ENCODE measurements at regions not wholly inside any gene's neighbourhood (a gene's known extent, or its start where the extent isn't known, plus 50 kb on each side); places are given as distances from the start of the nearest gene placed in this dataset.

- H3K27me3 ChIP-seq: no peaks in the 10 kb centered on the region
- TF ChIP-seq CTCF (IDR thresholded peaks at IDR 0.05) (no peak), POLR2A (IDR thresholded peaks at IDR 0.05) (no peak), POLR2AphosphoS5 (IDR thresholded peaks at IDR 0.05) (no peak), EP300 (IDR thresholded peaks at IDR 0.05; ENCODE audit: low read depth) (no peak)
- WGBS, 2 donors (ENCODE audit: low coverage in 1 of 2): 51 to 67% methylated on average over 3 of the region's 3 CpGs
- no peak for DNase-seq
- in situ Hi-C loops (cut with MboI; ENCODE audit: low pct_ligation_motif_present in 1 of 4, low pct_unique_long_range_greater_than_20kb in 1 of 4, low sequenced_read_pairs in 3 of 4): no loop called here
- no peaks in the 10 kb centered on the region for H3K36me3 ChIP-seq
- H3K27ac ChIP-seq: no peak overlapping the region
- no peak overlapping the region for H3K4me3 ChIP-seq
- H3K9me3 ChIP-seq: no peaks in the 10 kb centered on the region
- no peaks in the 10 kb centered on the region for H3K4me1 ChIP-seq
- intact Hi-C loops (cut with DNase I; ENCODE audit: low total_unique reads): no loop called here
Observed at GRCh38 chr11:95605271-95605940, 184.2 kb downstream of the FAM76B start.

DNA sequence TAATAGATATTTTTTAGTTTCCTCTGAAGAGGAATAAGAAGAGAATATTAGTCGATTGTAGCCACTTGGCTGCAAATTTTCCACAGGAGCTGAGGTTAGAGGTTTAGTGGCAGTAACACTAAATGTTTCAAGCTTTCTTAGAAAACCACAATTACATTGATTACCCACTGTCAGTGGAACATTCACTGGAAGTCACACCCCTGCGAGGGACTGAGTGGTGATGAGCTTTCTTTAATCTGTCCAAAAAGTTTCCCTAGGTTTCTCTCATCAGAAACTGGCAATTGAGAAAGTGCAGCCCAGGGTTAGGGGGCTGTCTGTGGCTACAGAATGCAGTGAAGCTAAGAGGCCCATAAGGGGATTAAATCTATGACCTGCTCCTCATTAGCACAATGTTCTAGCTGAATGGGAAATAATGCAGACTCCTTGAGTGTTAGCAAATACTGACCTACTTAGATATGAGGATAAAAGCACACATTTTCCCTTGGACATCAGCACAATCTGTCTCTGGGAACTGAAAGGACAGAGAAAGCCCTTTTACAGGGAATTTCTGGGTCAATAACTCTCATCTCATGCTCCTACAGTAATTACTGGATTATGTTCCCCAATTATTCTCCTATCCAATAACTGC is 189.5 kb downstream of the FAM76B start:
- intact Hi-C loops (cut with DNase I; ENCODE audit: low total_unique reads) (no loop called here), in situ Hi-C loops (cut with MboI; ENCODE audit: low pct_ligation_motif_present in 1 of 4, low pct_unique_long_range_greater_than_20kb in 1 of 4, low sequenced_read_pairs in 3 of 4) (no loop called here)
- 67 to 82% methylated on average over 1 to 2 of the region's 2 CpGs for WGBS, 2 donors (ENCODE audit: low coverage in 1 of 2)
- DNase-seq: no peak
- Histone ChIP-seq H3K4me1 (no peaks in the 10 kb centered on the region), H3K9me3 (no peaks in the 10 kb centered on the region), H3K27me3 (no peaks in the 10 kb centered on the region), H3K27ac (no peak overlapping the region), H3K4me3 (no peak overlapping the region), H3K36me3 (no peaks in the 10 kb centered on the region)
- no peak for TF ChIP-seq POLR2AphosphoS5 (IDR thresholded peaks at IDR 0.05)
- TF ChIP-seq EP300 (IDR thresholded peaks at IDR 0.05; ENCODE audit: low read depth): no peak
- TF ChIP-seq POLR2A (IDR thresholded peaks at IDR 0.05): no peak
- TF ChIP-seq CTCF (IDR thresholded peaks at IDR 0.05): no peak

DNA sequence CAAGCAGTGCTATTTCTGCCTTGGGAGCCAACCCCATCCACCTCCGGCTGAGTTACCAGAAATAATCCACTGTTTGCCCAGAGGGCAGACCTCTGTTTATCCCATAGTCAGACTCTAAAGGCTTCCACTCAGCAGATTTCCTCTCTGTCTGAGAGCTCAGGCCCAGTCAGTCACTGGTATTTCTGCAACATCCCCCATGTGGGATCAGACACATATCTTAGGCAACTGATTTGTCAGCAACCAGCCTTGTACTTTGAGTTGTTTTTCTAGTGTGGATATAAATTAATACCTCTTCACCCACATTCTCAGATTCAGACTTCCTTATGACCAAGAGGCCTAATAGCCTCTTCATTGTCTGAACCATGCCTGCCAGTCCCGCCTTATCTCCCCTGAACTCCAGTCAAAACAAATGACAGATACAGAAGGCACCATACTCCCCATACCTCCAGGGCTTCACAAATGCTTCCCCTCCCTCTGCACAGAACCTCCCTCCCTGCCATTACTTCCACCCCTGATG is 193.6 kb downstream of the FAM76B start:
- Histone ChIP-seq H3K4me3 (no peak overlapping the region), H3K4me1 (no peaks in the 10 kb centered on the region), H3K36me3 (no peaks in the 10 kb centered on the region), H3K9me3 (no peaks in the 10 kb centered on the region), H3K27ac (no peak overlapping the region), H3K27me3 (no peaks in the 10 kb centered on the region)
- intact Hi-C loops (cut with DNase I; ENCODE audit: low total_unique reads): no loop called here
- WGBS, 2 donors (ENCODE audit: low coverage in 1 of 2): 81 to 86% methylated on average over 2 of the region's 2 CpGs
- DNase-seq: no peak
- in situ Hi-C loops (cut with MboI; ENCODE audit: low pct_ligation_motif_present in 1 of 4, low pct_unique_long_range_greater_than_20kb in 1 of 4, low sequenced_read_pairs in 3 of 4): no loop called here
- TF ChIP-seq POLR2AphosphoS5 (IDR thresholded peaks at IDR 0.05) (no peak), EP300 (IDR thresholded peaks at IDR 0.05; ENCODE audit: low read depth) (no peak), POLR2A (IDR thresholded peaks at IDR 0.05) (no peak), CTCF (IDR thresholded peaks at IDR 0.05) (no peak)

GRCh38 chr11:95595541-95595940 is 194.0 kb downstream of the FAM76B start:
- no peak overlapping the region for H3K4me3 ChIP-seq
- no peaks in the 10 kb centered on the region for H3K4me1 ChIP-seq
- no peak overlapping the region for H3K27ac ChIP-seq
- DNase-seq: no peak
- H3K27me3 ChIP-seq: no peaks in the 10 kb centered on the region
- WGBS, 2 donors (ENCODE audit: low coverage in 1 of 2): 88 to 94% methylated on average over 3 of the region's 3 CpGs
- intact Hi-C loops (cut with DNase I; ENCODE audit: low total_unique reads) (no loop called here), in situ Hi-C loops (cut with MboI; ENCODE audit: low pct_ligation_motif_present in 1 of 4, low pct_unique_long_range_greater_than_20kb in 1 of 4, low sequenced_read_pairs in 3 of 4) (no loop called here)
- H3K36me3 ChIP-seq: no peaks in the 10 kb centered on the region
- TF ChIP-seq POLR2A (IDR thresholded peaks at IDR 0.05) (no peak), POLR2AphosphoS5 (IDR thresholded peaks at IDR 0.05) (no peak), EP300 (IDR thresholded peaks at IDR 0.05; ENCODE audit: low read depth) (no peak), CTCF (IDR thresholded peaks at IDR 0.05) (no peak)
- H3K9me3 ChIP-seq: no peaks in the 10 kb centered on the region

Data from transverse colon (tissue), 4 donors.